ENCODE measurements at regions not wholly inside any gene's neighbourhood (a gene's known extent, or its start where the extent isn't known, plus 50 kb on each side); places are given as distances from the start of the nearest gene placed in this dataset.
A peak's percentile ranks its signal among the peaks of the same experiment; 100 is the strongest.
"Not testable (repeated sequence)": the region's sequence is repeated elsewhere in the genome, so short reads cannot be mapped to it uniquely, and the experiment has no call there.

DNA sequence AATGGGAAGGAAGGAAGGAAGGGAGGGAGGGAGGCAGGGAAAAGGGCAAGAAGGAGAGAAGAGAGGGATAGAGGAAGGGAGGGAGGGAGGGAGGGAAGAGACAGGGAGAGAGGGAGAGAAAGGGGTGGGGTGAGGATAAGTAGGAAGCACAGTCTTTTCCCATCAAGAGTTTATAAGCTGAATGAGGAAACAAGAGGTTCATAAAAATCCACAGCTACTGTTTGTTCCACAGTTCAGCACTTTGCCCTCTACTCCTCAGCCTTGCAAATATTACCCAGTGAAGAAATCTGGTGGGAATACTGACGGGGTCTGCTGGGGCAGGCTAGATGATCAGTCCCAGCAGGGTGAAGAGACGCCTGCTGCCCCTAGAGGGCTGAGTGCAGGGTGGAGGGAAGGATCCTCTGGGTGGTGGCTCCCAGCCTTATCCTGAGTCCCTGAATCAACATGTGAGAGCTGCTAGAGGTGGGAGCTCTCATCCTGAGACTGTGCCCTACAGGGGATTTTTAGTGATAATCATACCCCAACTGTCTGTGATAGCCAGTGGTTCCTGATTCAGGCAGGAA is 233.9 kb upstream of the NBPF12 start:
- not testable (repeated sequence) for H3K4me3 ChIP-seq (ENCODE audit: insufficient read length, low read depth); H3K4me1 ChIP-seq (ENCODE audit: insufficient read depth, insufficient read length); DNase-seq (ENCODE audit: low read depth, low spot score); H3K9me3 ChIP-seq (ENCODE audit: insufficient read depth, low read length); H3K36me3 ChIP-seq (ENCODE audit: insufficient read depth, insufficient read length, low read length); H3K27me3 ChIP-seq (ENCODE audit: insufficient read depth, insufficient read length); H3K9ac ChIP-seq (ENCODE audit: insufficient read length, low read depth)

DNA sequence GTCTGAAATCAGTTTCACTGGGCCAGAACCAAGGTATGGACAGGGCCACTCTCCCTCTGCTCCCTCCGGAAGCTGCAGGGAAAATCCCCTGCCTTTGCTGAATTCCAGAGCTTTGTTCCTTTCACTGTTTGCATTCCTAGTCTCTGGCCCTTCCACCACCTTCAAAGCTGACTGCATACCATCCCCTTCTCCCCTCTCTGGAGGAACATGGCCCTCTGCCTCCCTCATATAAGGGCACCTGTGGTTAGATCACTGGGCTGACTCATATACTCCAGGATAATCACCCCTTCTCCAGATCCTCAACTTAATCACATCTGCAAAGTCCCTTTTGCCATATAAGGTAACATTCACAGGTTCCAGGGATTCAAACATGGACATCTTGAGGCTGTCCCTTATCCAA is 236.8 kb upstream of the NBPF12 start:
- not testable (repeated sequence) for H3K9me3 ChIP-seq (ENCODE audit: insufficient read depth, low read length)

DNA sequence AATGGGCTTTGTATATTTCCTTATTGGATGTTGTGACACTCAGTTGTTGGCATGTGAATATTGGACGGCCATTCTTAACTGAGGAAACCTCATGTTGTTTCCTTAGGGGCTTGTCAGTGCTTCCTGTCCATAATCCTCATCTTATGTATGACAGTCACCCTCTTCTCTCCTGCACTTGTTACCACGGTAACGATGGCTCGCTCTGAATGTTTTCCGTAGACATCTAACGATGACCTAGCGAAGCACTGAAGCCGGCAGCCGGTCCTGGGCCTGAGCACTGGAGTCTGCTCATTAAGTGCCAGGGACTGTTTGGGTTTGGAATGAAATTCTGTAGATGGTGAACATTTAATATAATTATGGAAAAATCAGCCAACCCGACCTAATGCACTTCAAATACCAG is 242.7 kb upstream of the NBPF12 start:
- not testable (repeated sequence) for H3K36me3 ChIP-seq (ENCODE audit: insufficient read depth, insufficient read length, low read length); DNase-seq (ENCODE audit: low read depth, low spot score); H3K9me3 ChIP-seq (ENCODE audit: insufficient read depth, low read length)

More for the DNA sequence above, 236.8 kb upstream of the NBPF12 start:
- not testable (repeated sequence) for H3K4me1 ChIP-seq (ENCODE audit: insufficient read depth, insufficient read length); H3K27me3 ChIP-seq (ENCODE audit: insufficient read depth, insufficient read length); H3K9ac ChIP-seq (ENCODE audit: insufficient read length, low read depth); H3K36me3 ChIP-seq (ENCODE audit: insufficient read depth, insufficient read length, low read length); H3K4me3 ChIP-seq (ENCODE audit: insufficient read length, low read depth)
- DNase-seq (ENCODE audit: low read depth, low spot score): peak; percentile 43

DNA sequence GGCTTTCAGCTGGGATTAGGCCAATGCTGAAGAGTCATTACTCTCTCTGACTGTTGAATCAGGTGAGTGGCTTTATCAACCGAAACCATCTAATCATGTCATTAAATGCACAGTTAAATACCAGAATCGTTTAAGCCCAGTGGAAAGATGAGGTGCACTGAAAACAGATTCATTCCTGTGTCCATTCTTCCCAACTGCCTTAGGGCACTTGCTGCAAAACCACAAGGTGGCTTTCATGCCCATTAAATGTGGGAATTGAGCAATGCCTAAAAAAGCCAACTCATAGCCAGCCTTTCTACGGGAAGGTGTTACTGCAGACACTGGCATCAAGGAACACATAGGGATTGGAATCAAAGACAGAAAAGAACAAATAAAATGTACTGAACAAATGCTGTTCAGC is 246.3 kb upstream of the NBPF12 start:
- not testable (repeated sequence) for H3K4me1 ChIP-seq (ENCODE audit: insufficient read depth, insufficient read length); H3K27me3 ChIP-seq (ENCODE audit: insufficient read depth, insufficient read length); H3K36me3 ChIP-seq (ENCODE audit: insufficient read depth, insufficient read length, low read length); H3K4me3 ChIP-seq (ENCODE audit: insufficient read length, low read depth); H3K9me3 ChIP-seq (ENCODE audit: insufficient read depth, low read length); DNase-seq (ENCODE audit: low read depth, low spot score); H3K9ac ChIP-seq (ENCODE audit: insufficient read length, low read depth)

More for the DNA sequence above, 242.7 kb upstream of the NBPF12 start:
- H3K4me1 ChIP-seq (ENCODE audit: insufficient read depth, insufficient read length); H3K27me3 ChIP-seq (ENCODE audit: insufficient read depth, insufficient read length); H3K9ac ChIP-seq (ENCODE audit: insufficient read length, low read depth); H3K4me3 ChIP-seq (ENCODE audit: insufficient read length, low read depth): not testable (repeated sequence)

DNA sequence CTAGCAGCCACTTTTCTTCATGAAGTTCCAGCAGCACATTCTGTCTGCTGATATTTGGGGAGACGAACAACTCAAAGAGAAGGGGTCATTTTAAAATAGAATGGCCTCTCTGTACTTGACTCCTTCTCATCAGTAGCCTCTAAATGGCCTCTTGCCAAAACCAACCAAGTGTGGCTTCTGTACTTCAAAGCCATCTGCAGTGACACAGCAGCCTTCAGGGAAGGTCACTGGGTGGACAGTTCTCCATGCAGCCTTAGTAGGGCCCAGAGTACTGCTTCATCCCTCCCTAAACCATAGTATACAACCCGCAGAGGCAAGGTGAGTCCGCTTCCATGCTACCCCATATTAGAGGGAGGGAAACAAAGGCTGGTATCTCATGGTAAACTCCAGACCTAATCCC is 249.2 kb upstream of the NBPF12 start:
- not testable (repeated sequence) for H3K4me1 ChIP-seq (ENCODE audit: insufficient read depth, insufficient read length); H3K9me3 ChIP-seq (ENCODE audit: insufficient read depth, low read length); H3K36me3 ChIP-seq (ENCODE audit: insufficient read depth, insufficient read length, low read length); H3K9ac ChIP-seq (ENCODE audit: insufficient read length, low read depth); H3K27me3 ChIP-seq (ENCODE audit: insufficient read depth, insufficient read length); H3K4me3 ChIP-seq (ENCODE audit: insufficient read length, low read depth); DNase-seq (ENCODE audit: low read depth, low spot score)

DNA sequence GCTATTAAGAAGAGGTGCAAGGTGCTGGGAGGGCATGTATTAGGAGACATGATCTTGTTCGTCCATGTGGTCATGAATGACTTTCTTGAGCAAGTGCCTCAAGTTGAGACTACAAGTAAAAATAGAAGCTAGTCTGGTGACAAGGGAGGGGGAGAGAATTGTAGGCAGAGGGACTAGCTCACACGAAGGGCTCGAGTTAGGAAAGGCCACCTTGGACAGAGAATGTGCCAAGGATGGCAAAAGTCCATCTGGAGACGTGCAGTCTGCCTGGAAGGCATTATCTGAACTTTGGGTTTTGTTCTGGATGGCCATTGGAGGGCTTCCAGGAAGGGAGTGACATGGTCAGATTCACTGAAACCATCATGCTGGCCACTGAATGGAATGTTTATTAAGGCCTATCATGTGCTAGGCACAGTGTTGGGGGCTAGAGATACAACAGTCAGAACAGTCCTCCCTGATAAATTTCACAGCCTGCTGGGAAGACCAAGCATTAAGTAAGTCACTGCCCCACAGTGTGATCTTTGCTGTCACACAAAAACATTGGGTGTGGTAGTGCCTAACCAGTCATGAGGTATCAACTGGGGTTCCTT is 251.3 kb upstream of the NBPF12 start:
- not testable (repeated sequence) for H3K27me3 ChIP-seq (ENCODE audit: insufficient read depth, insufficient read length); H3K36me3 ChIP-seq (ENCODE audit: insufficient read depth, insufficient read length, low read length); DNase-seq (ENCODE audit: low read depth, low spot score); H3K9me3 ChIP-seq (ENCODE audit: insufficient read depth, low read length); H3K4me3 ChIP-seq (ENCODE audit: insufficient read length, low read depth); H3K9ac ChIP-seq (ENCODE audit: insufficient read length, low read depth); H3K4me1 ChIP-seq (ENCODE audit: insufficient read depth, insufficient read length)

DNA sequence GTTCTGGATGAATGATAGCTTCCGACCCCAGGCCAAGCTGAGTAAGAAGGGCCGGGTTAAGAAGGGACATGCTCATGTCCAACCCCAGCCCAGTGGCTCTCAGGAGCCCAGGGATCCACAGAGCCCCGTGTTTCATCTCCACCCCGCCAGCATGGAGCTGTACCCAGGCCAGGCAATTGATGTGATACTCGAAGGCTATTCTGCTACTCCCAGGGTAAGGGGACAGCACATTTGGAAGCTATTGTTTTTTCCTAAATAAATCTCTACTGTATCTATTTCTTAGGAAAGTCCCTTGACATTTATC is 255.0 kb upstream of the NBPF12 start:
- H3K27me3 ChIP-seq (ENCODE audit: insufficient read depth, insufficient read length); H3K4me1 ChIP-seq (ENCODE audit: insufficient read depth, insufficient read length); H3K4me3 ChIP-seq (ENCODE audit: insufficient read length, low read depth); H3K9ac ChIP-seq (ENCODE audit: insufficient read length, low read depth); H3K36me3 ChIP-seq (ENCODE audit: insufficient read depth, insufficient read length, low read length); DNase-seq (ENCODE audit: low read depth, low spot score); H3K9me3 ChIP-seq (ENCODE audit: insufficient read depth, low read length): not testable (repeated sequence)

DNA sequence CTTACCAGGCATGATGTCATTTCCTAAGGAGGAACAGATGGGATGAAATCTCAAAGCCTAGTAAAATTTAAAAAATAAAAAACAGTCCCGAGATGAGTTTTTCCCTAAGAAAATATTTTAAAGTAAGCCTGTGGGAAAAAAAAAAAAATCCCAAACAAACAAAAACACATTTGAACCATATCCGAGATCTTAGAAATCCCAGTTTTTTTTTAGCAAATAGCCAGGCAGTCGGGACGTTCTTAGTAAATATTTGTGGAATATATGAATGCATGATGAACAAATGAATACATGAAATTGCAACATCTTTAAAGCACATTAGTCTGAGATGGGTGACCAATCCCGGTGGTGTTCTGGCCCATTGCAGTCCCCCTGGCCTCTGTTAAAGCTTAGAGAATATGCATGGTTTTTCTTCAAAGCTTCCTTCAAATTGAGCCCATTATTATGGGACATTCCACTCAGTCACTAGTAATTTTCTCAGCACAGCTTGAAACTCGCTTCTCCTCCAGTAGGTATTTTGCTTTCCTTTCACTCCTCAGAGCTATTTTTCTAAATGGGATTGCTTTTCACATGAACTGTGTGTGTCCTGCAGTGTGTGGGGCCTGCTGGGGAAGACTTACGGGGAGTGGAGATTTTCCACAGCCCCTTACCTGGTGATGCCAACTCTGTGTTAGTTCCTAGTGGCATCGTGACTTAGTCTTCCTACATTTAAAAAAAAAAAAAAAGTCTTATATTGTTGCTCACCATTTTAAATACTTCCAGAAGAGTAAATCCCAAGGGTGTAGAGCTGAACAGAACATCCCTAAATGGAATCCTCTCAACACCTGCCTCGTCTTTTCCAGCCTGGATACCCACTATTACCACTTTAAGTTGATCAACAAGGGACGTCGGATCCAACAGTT is 255.6 kb upstream of the NBPF12 start:
- H3K27me3 ChIP-seq (ENCODE audit: insufficient read depth, insufficient read length); H3K9me3 ChIP-seq (ENCODE audit: insufficient read depth, low read length); H3K4me3 ChIP-seq (ENCODE audit: insufficient read length, low read depth); H3K4me1 ChIP-seq (ENCODE audit: insufficient read depth, insufficient read length); H3K36me3 ChIP-seq (ENCODE audit: insufficient read depth, insufficient read length, low read length); H3K9ac ChIP-seq (ENCODE audit: insufficient read length, low read depth): not testable (repeated sequence)
- peak; percentile 85 for DNase-seq (ENCODE audit: low read depth, low spot score)

DNA sequence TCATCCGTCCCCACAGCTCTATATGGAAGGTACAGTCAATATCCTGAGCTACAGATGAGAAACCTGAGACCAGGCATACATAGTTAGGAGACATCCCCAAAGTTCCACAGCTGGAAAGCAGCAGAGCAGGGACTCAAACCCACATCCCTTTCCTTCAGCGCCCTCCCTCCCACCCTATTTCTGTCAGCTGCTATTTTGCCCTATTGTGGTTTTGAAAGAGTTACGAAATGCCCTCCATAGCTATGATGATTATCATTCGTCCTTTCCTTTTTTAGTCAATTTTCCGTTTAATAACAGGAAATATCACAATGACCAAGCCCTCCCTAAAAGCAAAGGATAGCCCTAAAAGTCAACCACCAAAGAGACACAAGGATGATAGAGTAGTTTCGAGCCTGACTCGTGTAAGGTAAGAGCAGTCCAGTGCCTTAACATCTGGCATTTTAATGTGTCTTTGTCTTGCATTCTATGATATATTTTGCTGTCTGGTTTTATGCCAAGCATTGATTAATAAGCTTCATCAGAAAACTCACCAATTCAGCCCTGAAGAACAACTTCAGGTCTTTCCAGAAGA is 264.3 kb upstream of the NBPF12 start:
- not testable (repeated sequence) for H3K27me3 ChIP-seq (ENCODE audit: insufficient read depth, insufficient read length); H3K4me1 ChIP-seq (ENCODE audit: insufficient read depth, insufficient read length); DNase-seq (ENCODE audit: low read depth, low spot score); H3K36me3 ChIP-seq (ENCODE audit: insufficient read depth, insufficient read length, low read length); H3K9ac ChIP-seq (ENCODE audit: insufficient read length, low read depth); H3K9me3 ChIP-seq (ENCODE audit: insufficient read depth, low read length); H3K4me3 ChIP-seq (ENCODE audit: insufficient read length, low read depth)

DNA sequence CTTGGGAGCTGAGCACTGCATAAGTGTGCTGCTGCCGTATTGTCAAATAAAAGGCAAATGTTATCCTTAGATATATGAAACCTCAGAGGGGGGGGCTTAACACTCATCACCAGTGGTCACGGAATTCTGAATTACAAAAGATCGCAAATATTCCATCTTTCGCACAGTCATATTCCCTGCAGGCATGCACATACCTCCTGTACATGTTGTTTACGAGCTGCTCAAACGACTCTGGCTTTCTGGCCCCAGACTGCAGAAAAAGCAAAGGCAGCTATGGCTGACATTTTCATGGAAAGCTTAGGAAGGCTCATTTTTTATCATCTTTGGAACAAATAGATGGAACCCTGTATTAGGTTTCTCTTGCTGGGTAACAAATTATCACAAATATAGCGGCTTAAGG is 265.5 kb upstream of the NBPF12 start:
- H3K4me1 ChIP-seq (ENCODE audit: insufficient read depth, insufficient read length); H3K9me3 ChIP-seq (ENCODE audit: insufficient read depth, low read length); H3K4me3 ChIP-seq (ENCODE audit: insufficient read length, low read depth); DNase-seq (ENCODE audit: low read depth, low spot score); H3K9ac ChIP-seq (ENCODE audit: insufficient read length, low read depth); H3K27me3 ChIP-seq (ENCODE audit: insufficient read depth, insufficient read length); H3K36me3 ChIP-seq (ENCODE audit: insufficient read depth, insufficient read length, low read length): not testable (repeated sequence)

DNA sequence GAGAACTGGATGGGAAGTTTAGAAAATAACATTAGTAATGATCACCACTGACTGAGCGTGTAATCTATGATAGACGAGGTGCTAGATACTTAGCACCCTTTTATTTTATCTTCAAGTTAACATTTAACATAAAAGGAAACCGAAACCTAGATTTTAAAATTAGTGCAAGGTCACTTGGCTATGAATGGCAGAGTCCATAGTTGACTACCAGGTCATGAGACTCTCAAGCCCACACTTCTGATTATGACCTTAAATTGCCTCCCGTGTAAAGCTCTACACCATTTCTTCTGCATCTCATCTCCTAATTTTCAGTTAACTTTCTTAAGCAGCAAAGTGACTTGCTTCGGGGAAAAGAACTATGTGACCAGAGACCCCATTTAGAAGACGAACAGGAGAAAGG is 266.5 kb upstream of the NBPF12 start:
- H3K4me1 ChIP-seq (ENCODE audit: insufficient read depth, insufficient read length); DNase-seq (ENCODE audit: low read depth, low spot score); H3K4me3 ChIP-seq (ENCODE audit: insufficient read length, low read depth); H3K27me3 ChIP-seq (ENCODE audit: insufficient read depth, insufficient read length); H3K9ac ChIP-seq (ENCODE audit: insufficient read length, low read depth); H3K9me3 ChIP-seq (ENCODE audit: insufficient read depth, low read length); H3K36me3 ChIP-seq (ENCODE audit: insufficient read depth, insufficient read length, low read length): not testable (repeated sequence)
